Psoas muscle (tissue), 7 donors: ENCODE measurements at regions not wholly inside any gene's neighbourhood (a gene's known extent, or its start where the extent isn't known, plus 50 kb on each side); places are given as distances from the start of the nearest gene placed in this dataset.

ENCODE experiments used
- ATAC-seq, 4 donors: fragments of 200-7000 bp; cut with Tn5 transposase; one replicate each; pipeline ENCODE4 v1.9.1; 2020; ENCODE audit warnings: moderate library complexity in 3 of 4, mild to moderate bottlenecking in 2 of 4
- DNase-seq, 2 donors: peaks; one replicate each; pipeline ENCODE4 v3.0.0-alpha.2; 2020
- H3K27ac ChIP-seq: fragments of 200-600 bp; one replicate; pipeline ENCODE4 v1.8.0; 2022
- H3K27me3 ChIP-seq, 3 donors: fragments of 200-600 bp in 1 of 3; one replicate each; pipeline versions ENCODE4 v1.6.1 to v1.8.0; 2013 to 2022; ENCODE audit warnings: low read length in 2 of 3, mild to moderate bottlenecking in 2 of 3, moderate library complexity in 1 of 3; ENCODE audit not compliant: insufficient read depth in 3 of 3
- H3K36me3 ChIP-seq, 2 donors: fragments of 200-600 bp in 1 of 2; one replicate each; pipeline versions ENCODE4 v1.6.1 to v1.8.0; 2013 to 2022; ENCODE audit warnings: low read depth in 1 of 2, mild to moderate bottlenecking in 1 of 2, moderate library complexity in 1 of 2; ENCODE audit not compliant: insufficient read depth in 1 of 2
- H3K4me1 ChIP-seq: fragments of 200-600 bp; one replicate; pipeline ENCODE4 v1.8.0; 2022
- H3K4me3 ChIP-seq: fragments of 200-600 bp; one replicate; pipeline ENCODE4 v1.8.0; 2022; ENCODE audit warnings: mild to moderate bottlenecking
- H3K9me3 ChIP-seq: fragments of 200-600 bp; one replicate; pipeline ENCODE4 v1.8.0; 2022
- CTCF ChIP-seq: fragments of 200-600 bp; IDR thresholded peaks from one replicate; pipeline ENCODE4 v1.8.0; 2022; ENCODE audit warnings: antibody characterized with exemption
- WGBS, 3 donors: extraction: QIAGEN DNeasy Blood & Tissue Kit; methylation state at CpG; one replicate each; pipeline versions ENCODE4 v1.1.6 to v1.1.7; 2013; 5-methylcytosine and 5-hydroxymethylcytosine counted together
- intact Hi-C, 2 donors: fragments of 100-400 bp; cut with DNase I; formaldehyde crosslinking; loops; one replicate each; pipeline versions ENCODE4 v1.11.0 to v1.14.2; 2022
- donor health status: healthy with polysubstance abuse.
- donor health status: DM: no; HTN: no; CAD: no; lungs with moderate emphysema.
- donor health status: Bipolar disorder and iron deficiency.
- donor health status: healthy.
- donor health status: DM: yes; HTN: yes; CAD: no.
- donor health status: DM: no; HTN: no; CAD: no.
- donor health status: DM: yes; HTN: yes; CAD: no.

GRCh38 chr4:181063212-181063611 is 1180.0 kb upstream of the TENM3 start:
- TF ChIP-seq CTCF, result no peak
- no peaks in the 10 kb centered on the region for H3K36me3 ChIP-seq
- DNase-seq (no peak), ATAC-seq (no peak)
- 62 to 68% (median 63%) methylated on average over 3 of the region's 3 CpGs for WGBS, 3 donors
- H3K4me1 ChIP-seq, result no peaks in the 10 kb centered on the region
- no peaks in the 10 kb centered on the region for H3K9me3 ChIP-seq
- intact Hi-C loops, result no loop called here
- H3K27me3 ChIP-seq, result no peaks in the 10 kb centered on the region
- no peak overlapping the region for H3K27ac ChIP-seq
- no peak overlapping the region for H3K4me3 ChIP-seq

- intact Hi-C loops, result no loop called here
- DNase-seq, result no peak
- no peaks in the 10 kb centered on the region for H3K27me3 ChIP-seq
- no peak overlapping the region for H3K4me3 ChIP-seq
- no peak for ATAC-seq
- no peak for TF ChIP-seq CTCF
- H3K27ac ChIP-seq, result no peak overlapping the region
- H3K4me1 ChIP-seq, result no peaks in the 10 kb centered on the region
- no peaks in the 10 kb centered on the region for H3K9me3 ChIP-seq
- H3K36me3 ChIP-seq, result no peaks in the 10 kb centered on the region
Observed at GRCh38 chr4:181077341-181077740, 1165.9 kb upstream of the TENM3 start.

- WGBS, 3 donors, result 41 to 50% (median 45%) methylated on average over 1 of the region's 1 CpG
- intact Hi-C loops, result no loop called here
- no peaks in the 10 kb centered on the region for H3K9me3 ChIP-seq
- no peaks in the 10 kb centered on the region for H3K36me3 ChIP-seq
- H3K27ac ChIP-seq, result no peak overlapping the region
- H3K4me1 ChIP-seq, result no peaks in the 10 kb centered on the region
- DNase-seq (no peak), ATAC-seq (no peak)
- TF ChIP-seq CTCF, result no peak
- H3K4me3 ChIP-seq, result no peak overlapping the region
- H3K27me3 ChIP-seq, result no peaks in the 10 kb centered on the region
Observed at GRCh38 chr4:181078196-181078595, 1165.0 kb upstream of the TENM3 start.

- Histone ChIP-seq H3K27me3 (no peaks in the 10 kb centered on the region), H3K4me1 (no peaks in the 10 kb centered on the region), H3K36me3 (no peaks in the 10 kb centered on the region), H3K27ac (no peak overlapping the region), H3K9me3 (no peaks in the 10 kb centered on the region), H3K4me3 (no peak overlapping the region)
- DNase-seq (no peak), ATAC-seq (no peak)
- no peak for TF ChIP-seq CTCF
- intact Hi-C loops, result no loop called here
- WGBS, 3 donors, result 42 to 51% (median 50%) methylated on average over 6 of the region's 6 CpGs
Observed at GRCh38 chr4:181083757-181084361, 1159.3 kb upstream of the TENM3 start.

GRCh38 chr4:181085557-181085956 is 1157.6 kb upstream of the TENM3 start:
- TF ChIP-seq CTCF, result no peak
- intact Hi-C loops, result no loop called here
- Histone ChIP-seq H3K36me3 (no peaks in the 10 kb centered on the region), H3K9me3 (no peaks in the 10 kb centered on the region), H3K4me3 (no peak overlapping the region), H3K4me1 (no peaks in the 10 kb centered on the region), H3K27ac (no peak overlapping the region), H3K27me3 (no peaks in the 10 kb centered on the region)
- no peak for DNase-seq
- ATAC-seq, result no peak
- WGBS, 3 donors, result 57 to 79% (median 76%) methylated on average over 3 of the region's 3 CpGs
